ENCODE measurements at regions not wholly inside any gene's neighbourhood (a gene's known extent, or its start where the extent isn't known, plus 50 kb on each side); places are given as distances from the start of the nearest gene placed in this dataset.
"Not testable (repeated sequence)": the region's sequence is repeated elsewhere in the genome, so short reads cannot be mapped to it uniquely, and the experiment has no call there.

- FAIRE-seq, result no peak
These were observed 227.9 kb upstream of the DTNA start for GRCh38 chr18:34482204-34482603.

GRCh38 chr18:34483198-34483597, 226.9 kb upstream of the DTNA start:
- FAIRE-seq, result no peak

GRCh38 chr18:34491719-34492118, 218.4 kb upstream of the DTNA start:
- FAIRE-seq, result no peak

GRCh38 chr18:34492652-34493051, 217.4 kb upstream of the DTNA start:
- FAIRE-seq, result no peak

GRCh38 chr18:34493099-34493544, 217.0 kb upstream of the DTNA start:
- no peak for FAIRE-seq

GRCh38 chr18:34493566-34494358, 216.3 kb upstream of the DTNA start:
- no peak for FAIRE-seq

- FAIRE-seq, result no peak
These were observed 215.8 kb upstream of the DTNA start for GRCh38 chr18:34494359-34494696.

- FAIRE-seq, result no peak
These were observed 214.6 kb upstream of the DTNA start for GRCh38 chr18:34495506-34495905.

- no peak for FAIRE-seq
These were observed 208.5 kb upstream of the DTNA start for GRCh38 chr18:34501553-34501952.

- no peak for FAIRE-seq
These were observed 203.9 kb upstream of the DTNA start for GRCh38 chr18:34506198-34506597.

- no peak for FAIRE-seq
These were observed 200.9 kb upstream of the DTNA start for GRCh38 chr18:34509163-34509562.

GRCh38 chr18:34509879-34510586, 200.1 kb upstream of the DTNA start:
- no peak for FAIRE-seq

- no peak for FAIRE-seq
These were observed 199.2 kb upstream of the DTNA start for GRCh38 chr18:34510926-34511325.

- FAIRE-seq, result no peak
These were observed 198.7 kb upstream of the DTNA start for GRCh38 chr18:34511435-34511834.

GRCh38 chr18:34511879-34512278, 198.2 kb upstream of the DTNA start:
- FAIRE-seq, result no peak

- no peak for FAIRE-seq
These were observed 195.9 kb upstream of the DTNA start for GRCh38 chr18:34514238-34514637.

GRCh38 chr18:34514957-34515356, 195.1 kb upstream of the DTNA start:
- no peak for FAIRE-seq

GRCh38 chr18:34516355-34516754, 193.7 kb upstream of the DTNA start:
- FAIRE-seq, result not testable (repeated sequence)

- FAIRE-seq, result not testable (repeated sequence)
These were observed 193.1 kb upstream of the DTNA start for GRCh38 chr18:34516996-34517395.

GRCh38 chr18:34521040-34521439, 189.1 kb upstream of the DTNA start:
- FAIRE-seq, result no peak

- no peak for FAIRE-seq
These were observed 187.5 kb upstream of the DTNA start for GRCh38 chr18:34522603-34523002.

GRCh38 chr18:34525244-34525643, 184.9 kb upstream of the DTNA start:
- FAIRE-seq, result no peak

GRCh38 chr18:34528177-34528576, 181.9 kb upstream of the DTNA start:
- FAIRE-seq, result no peak
